Activated T-cell treated with anti-CD3 and anti-CD28 coated beads for 48 hours (primary cell): ENCODE measurements at regions not wholly inside any gene's neighbourhood (a gene's known extent, or its start where the extent isn't known, plus 50 kb on each side); places are given as distances from the start of the nearest gene placed in this dataset.

Experiments
- DNase-seq: peaks from one replicate; pipeline ENCODE4 v3.0.0-alpha.2; 2020; ENCODE audit warnings: low read depth

DNA sequence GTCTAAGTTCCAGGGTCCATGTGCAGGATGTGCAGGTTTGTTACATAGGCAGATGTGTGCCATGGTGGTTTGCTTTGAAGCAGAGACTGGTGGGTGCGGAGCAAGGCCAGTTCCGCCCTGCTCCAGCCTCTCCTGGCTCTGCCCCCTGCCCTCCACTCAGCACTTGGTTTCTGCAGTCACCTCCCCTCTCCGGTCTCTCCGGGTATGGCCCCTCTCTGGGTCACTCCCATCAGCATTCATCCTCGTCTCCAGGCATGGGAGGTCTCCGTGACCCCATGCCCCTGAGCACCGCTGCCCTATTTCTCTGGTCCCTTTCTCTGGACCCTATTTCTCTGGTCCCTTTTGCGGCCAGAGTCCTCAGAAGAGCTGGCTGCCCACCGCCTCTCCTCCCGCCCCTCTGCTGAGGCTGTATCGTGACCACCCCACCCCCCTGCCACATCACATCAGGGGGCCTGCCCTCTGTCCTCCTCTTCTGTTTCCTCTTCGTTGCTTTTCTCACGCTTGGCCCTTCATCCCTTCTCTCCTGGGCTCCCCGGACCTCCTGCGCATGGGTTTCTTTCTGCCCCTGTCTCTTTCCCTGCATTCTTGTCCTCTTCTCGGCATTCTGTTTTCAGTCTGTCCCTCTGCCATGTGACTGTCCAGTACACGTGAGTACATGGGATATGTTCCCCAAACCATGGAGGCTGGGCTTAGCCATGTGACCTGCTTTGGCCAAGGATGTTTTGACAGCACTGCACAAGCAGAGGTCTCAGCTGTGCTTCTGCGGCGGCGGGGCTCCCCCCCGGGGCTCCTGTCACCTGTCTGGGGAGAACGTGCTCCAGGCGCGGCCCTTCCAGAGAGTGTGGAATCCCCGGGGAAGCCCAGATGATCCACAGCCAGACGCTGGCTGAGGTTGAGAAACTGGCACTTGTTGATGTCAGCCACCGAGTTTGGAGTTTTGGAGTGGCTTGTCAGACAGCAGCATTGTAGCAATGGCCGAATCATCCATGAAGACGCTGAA, 54.4 kb upstream of the C1orf174 start:
- no peak for DNase-seq

GRCh38 chr1:3955196-3955772, 55.2 kb upstream of the C1orf174 start:
- DNase-seq, result no peak

DNA sequence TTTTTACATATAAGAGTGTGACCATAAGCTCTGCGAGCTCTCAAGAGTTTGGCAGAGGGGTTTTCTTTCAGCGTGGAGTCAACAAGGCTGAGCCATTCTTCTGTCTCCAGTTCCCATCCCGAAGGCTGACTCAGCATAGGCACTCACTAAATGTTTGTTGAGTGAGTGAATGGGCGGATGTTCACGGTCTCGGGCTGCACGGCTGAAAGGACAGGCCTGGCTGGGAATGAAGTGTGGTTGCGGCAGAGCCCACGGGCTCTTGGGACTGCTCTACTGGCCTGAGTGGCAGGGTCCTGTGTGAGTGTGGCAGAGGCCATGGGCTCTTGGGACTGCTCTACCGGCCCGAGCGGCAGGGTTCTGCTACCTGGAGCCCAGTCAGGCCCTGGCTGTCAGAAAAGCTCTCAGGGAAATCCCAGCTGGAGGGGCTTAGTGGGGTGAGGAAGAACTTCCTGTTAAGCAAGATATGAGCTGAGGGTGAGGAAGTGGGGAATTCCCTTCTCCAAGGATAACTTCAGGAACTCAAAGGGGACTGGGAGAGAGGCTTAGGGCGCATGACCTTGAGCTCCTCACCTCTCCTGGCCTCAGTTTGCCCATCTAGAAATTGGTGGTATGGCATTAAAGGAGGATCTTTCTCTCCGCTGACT, 56.6 kb upstream of the C1orf174 start:
- DNase-seq, result no peak

DNA sequence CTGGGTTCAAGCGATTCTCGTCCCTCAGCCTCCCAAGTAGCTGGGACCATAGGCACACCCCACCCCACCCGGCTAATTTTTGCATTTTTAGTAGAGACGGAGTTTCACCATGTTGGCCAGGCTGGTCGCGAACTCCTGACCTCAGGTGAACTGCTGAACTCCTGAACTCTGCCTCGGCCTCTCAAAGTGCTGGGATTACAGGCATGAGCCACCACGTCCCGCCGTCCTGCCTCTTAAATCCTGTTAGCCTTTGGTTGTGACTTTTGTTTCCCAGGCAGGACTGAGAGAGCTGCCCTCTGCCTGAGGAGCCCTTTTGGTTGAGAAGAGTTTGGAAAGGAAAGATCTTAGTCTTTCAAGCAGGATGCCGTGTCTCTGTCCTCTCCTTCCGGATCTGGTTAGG, 59.3 kb upstream of the C1orf174 start:
- DNase-seq, result no peak

DNA sequence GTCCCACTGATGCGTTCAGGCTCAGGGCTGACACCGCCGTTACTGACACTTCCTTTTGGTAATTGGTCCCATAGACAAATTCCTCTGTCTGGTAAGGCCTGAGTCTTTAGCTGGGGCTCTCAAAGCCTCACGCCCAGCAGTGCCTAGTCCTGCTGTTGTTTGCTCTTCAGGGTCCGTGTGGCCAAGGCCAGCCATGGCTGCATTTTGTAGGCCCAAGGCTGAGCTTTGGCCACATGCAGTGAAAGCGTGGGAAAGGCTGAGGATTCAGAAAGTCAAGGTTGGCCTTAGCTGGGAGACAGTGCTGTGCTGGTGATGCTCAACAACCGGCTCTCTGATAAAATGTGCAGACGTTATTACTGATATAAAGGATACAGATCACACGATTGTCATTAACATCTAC, 63.5 kb upstream of the C1orf174 start:
- no peak for DNase-seq

GRCh38 chr1:3965693-3966092, 65.6 kb upstream of the C1orf174 start:
- DNase-seq, result no peak

GRCh38 chr1:3968851-3969250, 68.8 kb upstream of the C1orf174 start:
- no peak for DNase-seq

- no peak for DNase-seq
These were observed 71.9 kb upstream of the C1orf174 start for GRCh38 chr1:3971981-3972380.

DNA sequence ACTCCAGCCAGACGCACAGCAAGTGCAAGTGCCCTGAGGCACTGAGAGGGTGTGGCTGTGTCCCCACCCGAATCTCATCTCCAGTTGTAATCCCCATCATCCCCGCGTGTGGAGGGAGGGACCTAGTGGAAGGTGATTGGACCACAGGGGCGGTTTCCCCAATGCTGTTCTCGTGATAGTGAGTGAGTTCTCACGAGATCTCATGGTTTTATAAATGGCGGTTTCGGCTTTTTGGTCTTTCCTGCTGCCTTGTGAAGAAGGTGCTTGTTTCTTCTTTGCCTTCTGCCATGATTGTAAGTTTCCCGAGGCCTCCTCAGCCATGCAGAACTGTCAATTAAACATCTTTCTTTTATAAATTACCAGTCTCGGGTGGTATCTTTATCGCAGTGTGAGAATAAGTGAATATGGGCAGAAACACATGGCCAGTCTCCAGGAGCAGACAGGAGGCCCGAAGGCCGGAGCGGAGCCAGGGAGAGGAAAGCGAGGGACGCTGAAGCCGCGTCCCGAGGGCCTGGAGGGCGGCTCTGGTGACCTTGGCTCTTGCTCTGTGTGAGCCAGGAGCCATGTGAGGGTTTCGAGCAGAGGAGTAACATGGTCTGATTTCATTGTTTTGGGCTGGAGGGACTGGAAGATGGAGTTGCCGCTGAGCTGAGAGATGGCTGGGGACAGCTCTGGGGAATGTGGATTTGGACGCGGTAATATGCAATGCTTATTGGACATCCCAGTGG, 76.0 kb upstream of the C1orf174 start:
- no peak for DNase-seq

DNA sequence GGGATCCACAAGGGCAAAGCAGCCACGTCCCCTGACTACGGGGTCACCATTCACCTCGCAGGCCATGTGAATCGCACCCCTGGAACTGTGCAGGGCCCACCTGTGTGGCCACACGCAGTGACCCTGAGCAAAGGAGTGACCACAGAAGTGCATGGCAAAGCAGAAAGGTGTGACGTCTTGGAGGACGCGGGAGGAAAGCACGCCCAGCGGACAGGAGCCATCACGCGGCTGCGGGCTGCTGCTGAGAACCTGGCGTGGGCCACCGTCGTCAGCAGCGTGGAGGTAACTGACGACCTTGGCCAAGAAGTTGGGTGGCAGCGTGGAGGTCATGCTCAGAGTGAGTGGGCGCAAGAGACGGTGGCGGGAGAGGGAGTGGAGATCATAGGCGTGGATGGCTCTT, 76.7 kb upstream of the C1orf174 start:
- DNase-seq, result no peak

- no peak for DNase-seq
These were observed 78.3 kb upstream of the C1orf174 start for GRCh38 chr1:3978196-3978989.

DNA sequence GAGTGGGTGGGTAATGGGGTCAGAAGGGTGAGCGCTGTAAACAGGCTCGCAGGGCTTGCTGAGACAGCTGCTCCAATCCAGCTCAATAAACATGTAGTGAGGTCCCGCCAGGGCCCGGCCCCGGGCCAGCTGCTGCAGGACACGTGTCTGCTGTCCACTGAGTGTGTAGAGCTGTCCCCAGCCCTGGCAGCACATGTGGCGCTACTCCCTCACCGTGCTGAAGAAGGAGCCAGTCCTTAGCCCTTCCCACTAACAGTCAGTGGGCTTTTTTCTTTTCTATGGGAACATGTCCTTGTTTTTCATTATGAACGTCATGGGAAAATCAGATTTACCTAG, 78.9 kb upstream of the C1orf174 start:
- no peak for DNase-seq

DNA sequence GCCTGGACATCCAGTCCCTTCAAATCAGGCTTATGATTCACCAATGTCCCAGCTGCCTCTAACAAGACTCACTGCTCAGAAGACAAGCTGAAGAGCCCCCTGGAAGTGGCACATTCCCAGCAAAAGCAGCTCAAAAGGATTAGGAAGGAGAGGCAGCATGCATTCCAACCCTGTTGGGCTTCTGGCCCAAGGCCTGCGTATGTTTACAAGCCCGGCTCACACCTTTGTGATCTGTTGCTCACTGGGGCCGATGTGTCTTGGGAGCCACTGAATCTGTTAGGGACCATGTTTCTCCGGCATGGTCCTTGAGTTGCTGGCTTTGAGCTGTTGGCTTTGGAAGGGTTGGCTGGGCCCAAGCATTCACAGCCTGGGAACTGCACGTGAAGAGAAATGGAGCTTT, 81.2 kb upstream of the C1orf174 start:
- DNase-seq, result no peak

GRCh38 chr1:3981746-3982505, 81.9 kb upstream of the C1orf174 start:
- DNase-seq, result no peak

- no peak for DNase-seq
These were observed 83.1 kb upstream of the C1orf174 start for GRCh38 chr1:3983181-3983580.

DNA sequence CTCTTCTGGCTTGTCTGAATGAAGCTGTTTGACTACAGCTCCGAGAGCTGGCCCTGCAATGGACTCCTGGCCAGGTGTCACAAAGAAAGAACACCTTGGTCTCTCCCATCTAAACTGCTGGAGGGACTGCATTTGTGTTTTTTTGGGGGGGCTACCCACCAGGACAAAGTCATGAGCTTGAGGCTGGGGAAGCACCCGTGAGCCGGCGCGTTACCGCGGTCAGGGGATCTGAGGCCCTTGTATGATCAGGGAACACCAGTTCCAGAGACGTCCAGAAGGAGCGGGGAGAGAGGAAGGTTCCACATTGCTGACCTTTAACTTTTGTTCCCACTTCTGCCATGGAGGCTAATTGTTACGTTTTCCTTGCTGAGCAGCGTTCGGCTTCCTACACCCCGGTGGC, 84.5 kb upstream of the C1orf174 start:
- no peak for DNase-seq

DNA sequence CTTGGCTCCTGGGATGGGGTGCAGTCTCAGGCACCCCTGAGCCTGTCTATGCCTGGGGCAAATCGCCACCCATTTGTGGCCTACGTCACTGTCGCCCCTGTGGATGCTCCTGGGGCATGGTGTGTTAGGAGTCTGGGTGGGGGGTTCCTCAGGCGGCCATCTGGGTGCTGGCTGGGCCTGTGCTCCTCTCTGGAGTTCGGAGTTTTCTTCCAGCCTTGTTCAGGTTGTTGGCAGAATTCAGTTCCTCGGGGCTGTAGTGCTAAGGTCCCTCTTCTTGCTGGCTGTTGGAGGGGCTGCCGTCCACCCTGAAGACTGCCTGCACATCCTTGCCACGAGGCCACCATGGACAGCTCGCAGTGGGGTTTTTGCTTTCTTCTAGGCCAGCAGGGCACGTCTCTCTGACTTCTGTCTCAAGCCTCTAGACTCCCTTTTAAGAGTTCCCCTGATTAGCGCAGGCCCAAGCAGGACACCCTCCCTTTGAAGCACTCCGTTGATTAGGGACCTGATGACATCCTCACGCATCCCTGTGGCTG, 86.7 kb upstream of the C1orf174 start:
- no peak for DNase-seq

DNA sequence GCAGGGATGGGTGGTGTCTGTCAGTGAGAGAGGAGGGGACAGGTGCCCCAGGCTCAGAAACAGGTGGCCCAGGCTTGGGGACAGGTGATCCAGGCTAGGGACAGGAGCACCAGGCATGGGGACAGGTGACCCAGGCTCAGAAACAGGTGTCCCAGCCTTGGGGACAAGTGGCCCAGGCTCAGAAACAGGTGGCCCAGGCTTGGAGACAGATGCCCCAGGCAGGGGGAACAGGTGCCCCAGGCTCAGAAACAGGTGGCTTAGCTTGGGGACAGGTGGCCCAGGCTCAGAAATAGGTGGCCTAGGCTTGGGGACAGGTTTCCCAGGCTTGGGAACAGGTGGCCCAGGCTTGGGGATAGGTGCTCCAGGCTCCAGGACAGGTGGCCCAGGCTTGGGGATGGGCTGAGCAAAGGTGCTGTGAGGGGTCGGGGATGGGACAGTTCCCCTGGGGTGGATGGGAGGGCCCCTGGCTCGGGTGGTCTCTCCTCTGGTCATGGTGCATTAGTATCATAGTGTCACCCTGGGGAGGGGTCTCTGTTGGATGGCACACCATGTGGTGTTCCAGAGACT, 87.7 kb upstream of the C1orf174 start:
- no peak for DNase-seq

- no peak for DNase-seq
These were observed 88.4 kb upstream of the C1orf174 start for GRCh38 chr1:3988431-3988830.

DNA sequence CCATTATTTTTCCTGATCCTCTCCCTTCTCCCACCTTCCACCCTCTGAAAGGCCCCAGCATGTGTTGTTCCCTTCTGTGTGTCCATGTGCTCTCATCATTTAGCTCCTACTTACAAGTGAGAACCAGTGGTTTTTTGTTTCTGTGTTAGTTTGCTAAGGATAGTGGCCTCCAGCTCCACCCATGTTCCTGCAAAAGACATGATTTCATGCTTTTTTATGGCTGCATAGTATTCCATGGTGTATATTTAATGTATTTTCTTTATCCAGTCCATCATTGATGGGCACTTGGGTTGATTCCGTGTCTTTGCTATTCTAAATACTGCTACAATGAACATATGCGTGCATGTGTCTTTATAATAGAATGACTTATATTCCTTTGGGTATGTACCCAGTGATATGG, 89.4 kb upstream of the C1orf174 start:
- no peak for DNase-seq
